Activated T-cell treated with anti-CD3 and anti-CD28 coated beads, Interleukin-2, amount 50 U/mL, for 24 hours (primary cell): ENCODE measurements at regions not wholly inside any gene's neighbourhood (a gene's known extent, or its start where the extent isn't known, plus 50 kb on each side); places are given as distances from the start of the nearest gene placed in this dataset.
"Not testable (repeated sequence)": the region's sequence is repeated elsewhere in the genome, so short reads cannot be mapped to it uniquely, and the experiment has no call there.

ENCODE experiments used
- DNase-seq: peaks from one replicate; pipeline ENCODE4 v3.0.0-alpha.2; 2020
- H3K27ac Mint-ChIP-seq: 2 replicates; pipeline ENCODE4 v1.8.0; 2020; ENCODE audit warnings: mild to moderate bottlenecking, mixed read lengths
- H3K27me3 Mint-ChIP-seq: 2 replicates; pipeline ENCODE4 v1.8.0; 2020; ENCODE audit warnings: mixed read lengths
- H3K36me3 Mint-ChIP-seq: 2 replicates; pipeline ENCODE4 v1.8.0; 2020; ENCODE audit warnings: low read depth, mixed read lengths
- H3K4me1 Mint-ChIP-seq: 2 replicates; pipeline ENCODE4 v1.8.0; 2020; ENCODE audit warnings: low read depth, mixed read lengths
- H3K4me3 Mint-ChIP-seq: 2 replicates; pipeline ENCODE4 v1.8.0; 2020; ENCODE audit warnings: mild to moderate bottlenecking, moderate library complexity, mixed read lengths
- H3K9me3 Mint-ChIP-seq: 2 replicates; pipeline ENCODE4 v1.8.0; 2020; ENCODE audit warnings: mixed read lengths

- Mint-ChIP-seq H3K4me3 (no peak overlapping the region), H3K27ac (no peak overlapping the region), H3K4me1 (no peaks in the 10 kb centered on the region), H3K36me3 (no peaks in the 10 kb centered on the region), H3K9me3 (no peaks in the 10 kb centered on the region), H3K27me3 (no peaks in the 10 kb centered on the region)
- DNase-seq = no peak
Measured at GRCh38 chr3:99586701-99587100, 51.7 kb upstream of the COL8A1 start.

GRCh38 chr3:99579965-99580364 lies 58.4 kb upstream of the COL8A1 start:
- Mint-ChIP-seq H3K27ac (no peak overlapping the region), H3K4me1 (no peaks in the 10 kb centered on the region), H3K36me3 (no peaks in the 10 kb centered on the region), H3K4me3 (no peak overlapping the region), H3K9me3 (no peaks in the 10 kb centered on the region), H3K27me3 (no peaks in the 10 kb centered on the region)
- no peak for DNase-seq

GRCh38 chr3:99579246-99579645 lies 59.1 kb upstream of the COL8A1 start:
- no peaks in the 10 kb centered on the region for H3K9me3 Mint-ChIP-seq
- H3K4me3 Mint-ChIP-seq = no peak overlapping the region
- no peak for DNase-seq
- no peaks in the 10 kb centered on the region for H3K27me3 Mint-ChIP-seq
- H3K27ac Mint-ChIP-seq = no peak overlapping the region
- no peaks in the 10 kb centered on the region for H3K36me3 Mint-ChIP-seq
- H3K4me1 Mint-ChIP-seq = no peaks in the 10 kb centered on the region

- Mint-ChIP-seq H3K27me3 (no peaks in the 10 kb centered on the region), H3K4me1 (no peaks in the 10 kb centered on the region), H3K4me3 (no peak overlapping the region), H3K36me3 (no peaks in the 10 kb centered on the region), H3K9me3 (no peaks in the 10 kb centered on the region), H3K27ac (no peak overlapping the region)
- DNase-seq = no peak
Measured at GRCh38 chr3:99578339-99578970, 59.9 kb upstream of the COL8A1 start.

DNA sequence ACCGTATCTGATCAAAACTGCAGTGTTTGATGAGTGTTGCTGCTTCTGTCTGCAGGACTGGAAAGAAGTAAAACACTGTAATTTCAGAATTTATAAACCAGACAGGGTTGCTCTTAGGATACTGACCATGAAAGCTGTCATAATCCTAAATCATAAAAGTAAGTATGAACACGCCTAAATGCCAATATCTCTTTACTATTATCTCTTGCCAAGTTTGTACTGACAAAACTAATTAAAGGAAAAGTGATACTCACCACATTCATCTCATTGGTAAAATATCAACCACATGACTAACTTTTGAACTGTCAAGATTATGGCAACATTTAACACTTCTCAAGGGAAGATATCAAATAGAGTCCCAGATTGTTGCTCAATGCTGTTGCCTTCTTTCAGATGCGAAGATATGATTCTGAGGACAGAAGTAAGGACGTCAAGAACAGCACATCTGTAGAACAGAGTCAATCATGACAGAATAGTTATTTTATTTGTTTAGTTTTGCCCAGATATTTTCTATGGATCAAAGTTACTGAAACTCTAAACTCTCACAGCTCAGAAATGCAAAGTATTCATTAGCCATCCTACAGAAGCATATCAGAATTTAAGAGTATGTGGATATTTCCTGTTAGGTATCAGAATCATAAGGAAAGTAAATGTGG lies 61.4 kb upstream of the COL8A1 start:
- Mint-ChIP-seq H3K36me3 (no peaks in the 10 kb centered on the region), H3K27ac (no peak overlapping the region), H3K9me3 (no peaks in the 10 kb centered on the region), H3K4me3 (no peak overlapping the region), H3K4me1 (no peaks in the 10 kb centered on the region), H3K27me3 (no peaks in the 10 kb centered on the region)
- no peak for DNase-seq

DNA sequence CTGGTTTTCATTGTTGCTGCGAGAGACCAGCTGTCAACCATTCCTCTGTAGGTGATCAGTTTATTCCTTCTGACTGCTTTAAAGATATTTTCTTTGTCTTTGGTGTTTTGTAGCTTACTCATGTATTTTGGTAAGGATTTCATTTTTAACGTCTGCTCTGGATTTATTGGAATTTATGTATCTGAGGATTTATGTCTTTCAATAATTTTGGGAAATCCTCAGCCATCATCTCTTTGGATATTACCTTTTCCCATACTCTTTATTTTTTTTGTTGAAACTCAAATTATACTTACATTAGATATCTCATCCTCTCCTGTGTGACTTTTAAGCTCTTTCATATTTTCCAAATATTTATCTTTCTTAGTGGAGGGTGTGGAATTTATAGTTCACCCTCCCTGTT lies 62.7 kb upstream of the COL8A1 start:
- DNase-seq = no peak
- no peaks in the 10 kb centered on the region for H3K36me3 Mint-ChIP-seq
- no peaks in the 10 kb centered on the region for H3K9me3 Mint-ChIP-seq
- no peaks in the 10 kb centered on the region for H3K27me3 Mint-ChIP-seq
- no peak overlapping the region for H3K4me3 Mint-ChIP-seq
- no peak overlapping the region for H3K27ac Mint-ChIP-seq
- no peaks in the 10 kb centered on the region for H3K4me1 Mint-ChIP-seq

DNA sequence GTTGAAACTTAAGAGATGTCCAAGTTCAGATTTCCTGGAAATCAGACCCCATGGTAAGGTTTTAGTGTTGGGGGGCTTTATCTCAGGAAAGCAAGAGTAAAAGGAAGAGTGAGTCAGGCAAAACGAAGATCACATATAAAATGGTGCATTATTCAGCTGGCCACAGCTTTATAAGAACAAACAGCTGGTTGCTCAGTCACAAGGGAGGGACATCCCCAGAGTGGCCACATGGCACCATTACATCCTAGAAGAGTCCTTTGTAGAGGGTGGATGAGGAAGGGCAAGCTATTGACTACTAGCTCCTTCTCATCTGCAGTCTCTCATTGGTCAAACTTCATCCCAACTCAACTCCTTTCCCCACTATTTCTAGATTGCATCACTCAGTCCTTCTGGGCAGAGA lies 68.3 kb upstream of the COL8A1 start:
- Mint-ChIP-seq H3K9me3 (peaks cover 3% of the 10 kb centered on the region), H3K36me3 (no peaks in the 10 kb centered on the region), H3K27ac (no peak overlapping the region), H3K27me3 (no peaks in the 10 kb centered on the region), H3K4me1 (no peaks in the 10 kb centered on the region), H3K4me3 (no peak overlapping the region)
- no peak for DNase-seq

DNA sequence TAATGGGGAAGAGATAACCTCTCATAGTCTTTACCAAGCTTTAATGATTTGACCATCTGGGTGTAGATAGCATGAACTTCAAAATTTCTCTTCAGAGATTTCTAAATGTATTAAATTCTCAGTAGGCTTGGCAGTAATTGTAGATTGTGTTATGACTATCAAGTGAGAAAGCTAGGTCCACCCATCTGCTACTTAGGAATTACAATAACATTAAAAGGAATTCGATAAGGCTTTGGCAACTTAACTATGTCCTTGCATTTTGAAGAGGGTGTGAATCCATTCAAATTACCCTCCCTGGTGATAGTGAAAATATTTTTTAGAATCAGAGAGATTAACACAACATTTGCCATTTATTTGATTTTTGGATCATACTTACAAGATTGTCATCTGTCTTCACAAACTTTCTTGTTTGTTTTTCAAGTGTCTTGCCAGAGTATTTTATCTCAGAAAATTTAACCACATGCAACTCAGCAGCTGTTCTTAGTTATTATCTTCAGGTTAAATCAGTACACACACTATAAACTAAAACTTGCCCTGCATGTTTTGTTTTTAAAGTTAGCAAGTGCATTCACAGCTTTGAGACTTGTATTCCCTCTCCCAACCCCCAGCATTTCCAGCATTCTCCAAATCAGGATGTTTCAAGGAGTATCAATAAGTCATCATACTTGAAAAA lies 69.6 kb upstream of the COL8A1 start:
- no peak for DNase-seq
- Mint-ChIP-seq H3K36me3 (no peaks in the 10 kb centered on the region), H3K9me3 (peaks cover 3% of the 10 kb centered on the region), H3K27me3 (no peaks in the 10 kb centered on the region), H3K4me3 (no peak overlapping the region), H3K27ac (no peak overlapping the region), H3K4me1 (no peaks in the 10 kb centered on the region)

DNA sequence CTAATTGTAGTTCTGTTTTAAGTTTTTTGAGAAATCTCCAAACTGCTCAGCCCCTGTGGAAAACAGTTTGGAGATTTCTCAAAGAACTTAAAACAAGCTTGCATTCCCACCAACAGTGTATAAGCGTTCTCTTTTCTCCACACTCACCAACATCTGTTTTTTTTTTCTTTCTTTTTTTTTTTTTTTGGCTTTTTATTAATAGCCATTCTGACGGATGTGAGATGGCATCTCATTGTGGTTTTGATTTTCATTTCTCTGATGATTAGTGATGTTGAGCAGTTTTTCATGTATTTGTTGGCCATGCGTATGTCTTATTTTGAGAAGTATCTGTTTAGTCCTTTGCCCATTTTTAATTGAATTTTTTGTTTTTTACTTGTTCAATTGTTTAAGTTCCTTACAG lies 73.1 kb upstream of the COL8A1 start:
- H3K27ac Mint-ChIP-seq = no peak overlapping the region
- no peaks in the 10 kb centered on the region for H3K36me3 Mint-ChIP-seq
- no peaks in the 10 kb centered on the region for H3K27me3 Mint-ChIP-seq
- no peaks in the 10 kb centered on the region for H3K4me1 Mint-ChIP-seq
- no peak for DNase-seq
- H3K9me3 Mint-ChIP-seq = peaks cover 3% of the 10 kb centered on the region
- no peak overlapping the region for H3K4me3 Mint-ChIP-seq

GRCh38 chr3:99562990-99563607 lies 75.3 kb upstream of the COL8A1 start:
- Mint-ChIP-seq H3K27me3 (no peaks in the 10 kb centered on the region), H3K36me3 (no peaks in the 10 kb centered on the region), H3K9me3 (peaks cover 3% of the 10 kb centered on the region), H3K4me1 (no peaks in the 10 kb centered on the region), H3K4me3 (no peak overlapping the region), H3K27ac (no peak overlapping the region)
- DNase-seq = no peak

DNA sequence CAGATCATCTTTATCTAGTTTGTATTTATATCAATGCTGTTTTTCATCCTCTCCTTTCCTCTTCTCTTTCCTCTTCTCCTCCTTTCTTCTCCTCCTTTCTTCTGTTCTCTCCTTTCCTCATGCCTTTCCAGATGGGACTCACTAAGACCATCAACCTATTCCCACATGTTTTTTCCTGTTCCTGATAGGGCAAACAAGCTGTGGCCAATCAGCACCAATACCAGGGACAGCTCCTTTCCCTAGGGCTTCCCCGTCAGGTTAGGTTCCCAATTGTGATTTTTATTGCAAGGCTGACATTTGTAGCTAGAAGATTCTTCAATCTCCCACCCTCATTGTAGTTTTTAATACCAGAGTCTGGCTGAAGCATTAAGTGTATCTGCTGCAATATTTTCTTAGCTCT lies 76.3 kb upstream of the COL8A1 start:
- Mint-ChIP-seq H3K27ac (no peak overlapping the region), H3K4me3 (no peak overlapping the region), H3K9me3 (peaks cover 3% of the 10 kb centered on the region), H3K27me3 (no peaks in the 10 kb centered on the region), H3K4me1 (no peaks in the 10 kb centered on the region), H3K36me3 (no peaks in the 10 kb centered on the region)
- no peak for DNase-seq

DNA sequence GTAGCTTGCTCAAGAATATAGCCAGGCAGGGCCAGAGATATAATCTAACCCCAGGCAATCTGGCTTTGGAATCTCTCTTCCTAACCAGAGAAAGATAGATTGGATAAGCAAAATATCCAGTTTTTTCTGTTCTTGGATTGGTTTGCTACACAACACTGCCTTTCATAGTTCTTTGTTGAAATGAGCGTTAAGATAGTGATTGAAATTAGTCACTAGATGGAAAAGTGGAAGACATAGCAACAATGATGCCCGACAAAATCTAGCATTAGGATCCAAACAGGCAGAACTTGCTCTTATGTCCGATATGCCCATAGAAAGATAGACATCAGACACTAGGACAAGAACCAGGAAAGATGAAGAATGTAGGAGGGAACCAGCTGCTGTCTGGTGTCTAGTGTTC lies 77.3 kb upstream of the COL8A1 start:
- Mint-ChIP-seq H3K4me3 (no peak overlapping the region), H3K9me3 (peaks cover 3% of the 10 kb centered on the region), H3K36me3 (no peaks in the 10 kb centered on the region), H3K4me1 (no peaks in the 10 kb centered on the region), H3K27me3 (no peaks in the 10 kb centered on the region), H3K27ac (no peak overlapping the region)
- DNase-seq = no peak

GRCh38 chr3:99559196-99559595 lies 79.2 kb upstream of the COL8A1 start:
- Mint-ChIP-seq H3K27ac (no peak overlapping the region), H3K27me3 (no peaks in the 10 kb centered on the region), H3K4me3 (no peak overlapping the region), H3K4me1 (no peaks in the 10 kb centered on the region), H3K9me3 (no peaks in the 10 kb centered on the region), H3K36me3 (no peaks in the 10 kb centered on the region)
- DNase-seq = no peak

GRCh38 chr3:99555885-99556284 lies 82.5 kb upstream of the COL8A1 start:
- H3K9me3 Mint-ChIP-seq, H3K4me3 Mint-ChIP-seq, H3K4me1 Mint-ChIP-seq, H3K27ac Mint-ChIP-seq, H3K27me3 Mint-ChIP-seq, DNase-seq, H3K36me3 Mint-ChIP-seq: not testable (repeated sequence)

- H3K9me3 Mint-ChIP-seq = no peaks in the 10 kb centered on the region
- H3K27ac Mint-ChIP-seq = no peak overlapping the region
- H3K4me3 Mint-ChIP-seq = no peak overlapping the region
- H3K4me1 Mint-ChIP-seq = no peaks in the 10 kb centered on the region
- DNase-seq = no peak
- H3K27me3 Mint-ChIP-seq = no peaks in the 10 kb centered on the region
- H3K36me3 Mint-ChIP-seq = no peaks in the 10 kb centered on the region
Measured at GRCh38 chr3:99551520-99551919, 86.9 kb upstream of the COL8A1 start.
